OCI-LY7 (cell line): ENCODE measurements at regions not wholly inside any gene's neighbourhood (a gene's known extent, or its start where the extent isn't known, plus 50 kb on each side); places are given as distances from the start of the nearest gene placed in this dataset.

Experiments
- BruUV-seq: library from RNA; stranded (reverse); fragments of 400-500 nt; replicated peaks from 2 replicates; lab custom pipeline; 2021; lab: Mats Ljungman, UMichigan
- CTCF ChIA-PET: fragments of 300-600 bp; sonication (Branson Sonifier 250); formaldehyde crosslinking; loops from one replicate; lab custom pipeline; 2022; ENCODE audit warnings: antibody characterized with exemption; ENCODE audit not compliant: unreplicated experiment; lab: Charles Lee
- POLR2A ChIA-PET: fragments of 300-600 bp; sonication (Branson Sonifier 250); formaldehyde crosslinking; loops from one replicate; lab custom pipeline; 2022; ENCODE audit warnings: antibody characterized with exemption; lab: Charles Lee
- DNase-seq: peaks from one replicate; pipeline ENCODE4 v3.0.0-alpha.2; 2015; ENCODE audit warnings: low spot score
- H2AFZ ChIP-seq: fragments of 200-600 bp; sonication (generic), shearing (Covaris generic); 2 replicates; pipeline ENCODE4 v1.6.1; 2014; ENCODE audit warnings: mild to moderate bottlenecking, antibody characterized with exemption, low read length, moderate library complexity
- H3K27ac ChIP-seq: fragments of 200-600 bp; sonication (generic); 2 replicates; pipeline ENCODE4 v1.5.1; 2014; ENCODE audit warnings: mixed run types, low read depth, mild to moderate bottlenecking, moderate library complexity, low read length, inconsistent platforms; ENCODE audit not compliant: poor library complexity, severe bottlenecking
- H3K36me3 ChIP-seq: fragments of 200-600 bp; sonication (generic); 2 replicates; pipeline ENCODE4 v1.6.1; 2014; ENCODE audit warnings: mild to moderate bottlenecking, antibody characterized with exemption, low read length, moderate library complexity, mixed read lengths; ENCODE audit not compliant: insufficient read depth
- H3K4me1 ChIP-seq: fragments of 200-600 bp; sonication (generic); 2 replicates; pipeline ENCODE4 v1.5.1; 2014; ENCODE audit warnings: mild to moderate bottlenecking, low read length; ENCODE audit not compliant: insufficient read depth, poor library complexity, severe bottlenecking
- H3K4me2 ChIP-seq: fragments of 200-600 bp; sonication (generic); 2 replicates; pipeline ENCODE4 v1.6.1; 2014; ENCODE audit warnings: mild to moderate bottlenecking, low read length
- H3K4me3 ChIP-seq: fragments of 200-600 bp; sonication (generic); 2 replicates; pipeline ENCODE4 v1.5.1; 2014; ENCODE audit warnings: mild to moderate bottlenecking, low read depth, low read length; ENCODE audit not compliant: poor library complexity, severe bottlenecking
- H3K79me2 ChIP-seq: fragments of 200-600 bp; sonication (generic); 2 replicates; pipeline ENCODE4 v1.6.1; 2016; ENCODE audit warnings: low read depth, mild to moderate bottlenecking, low read length, moderate library complexity, mixed read lengths; ENCODE audit not compliant: insufficient read depth
- H3K9me2 ChIP-seq: fragments of 200-600 bp; sonication (generic); 2 replicates; pipeline ENCODE4 v1.6.1; 2016; ENCODE audit warnings: mild to moderate bottlenecking, low read length, mixed read lengths; ENCODE audit not compliant: insufficient read depth
- H3K9me3 ChIP-seq: fragments of 200-600 bp; sonication (generic); 2 replicates; pipeline ENCODE4 v1.6.1; 2014; ENCODE audit warnings: mild to moderate bottlenecking, mixed run types, low read length, mixed read lengths
- H4K20me1 ChIP-seq: fragments of 200-600 bp; sonication (generic); 2 replicates; pipeline ENCODE4 v1.6.1; 2014; ENCODE audit warnings: mild to moderate bottlenecking, antibody characterized with exemption, low read length, moderate library complexity, mixed read lengths; ENCODE audit not compliant: insufficient read depth
- CTCF ChIP-seq: fragments of 200-600 bp; sonication (generic); conservative IDR thresholded peaks from 2 replicates; pipeline ENCODE4 v1.5.1; 2014; ENCODE audit warnings: mild to moderate bottlenecking, antibody characterized with exemption, low read length, moderate library complexity, mixed read lengths
- EZH2phosphoT487 ChIP-seq: fragments of 200-600 bp; sonication (generic); IDR thresholded peaks from 2 replicates; pipeline ENCODE4 v1.6.1; 2018; ENCODE audit warnings: low read depth, borderline replicate concordance, mild to moderate bottlenecking, mixed run types, antibody characterized with exemption, low read length, moderate library complexity, mixed read lengths
- intact Hi-C: fragments of 100-400 bp; cut with micrococcal nuclease; formaldehyde crosslinking; loops from one replicate; pipeline ENCODE4 v1.10.0; 2022; ENCODE audit not compliant: unreplicated experiment

- H3K4me1 ChIP-seq: no peaks in the 10 kb centered on the region
- H2AFZ ChIP-seq: no peak overlapping the region
- no peak for TF ChIP-seq EZH2phosphoT487
- TF ChIP-seq CTCF: no peak
- H3K4me2 ChIP-seq: no peak overlapping the region
- CTCF ChIA-PET: no interaction called here
- POLR2A ChIA-PET: no interaction called here
- no peak for DNase-seq
- H3K9me2 ChIP-seq: no peaks in the 10 kb centered on the region
- no peaks in the 10 kb centered on the region for H3K36me3 ChIP-seq
- H4K20me1 ChIP-seq: no peaks in the 10 kb centered on the region
- no TSS peak for BruUV-seq
- no peaks in the 10 kb centered on the region for H3K79me2 ChIP-seq
- intact Hi-C loops: no loop called here
- H3K27ac ChIP-seq: no peak overlapping the region
- H3K9me3 ChIP-seq: no peaks in the 10 kb centered on the region
- H3K4me3 ChIP-seq: no peak overlapping the region
These were observed 519.3 kb upstream of the MKI67 start for GRCh38 chr10:128645486-128645885.

GRCh38 chr10:128646956-128647355 is 520.7 kb upstream of the MKI67 start:
- no TSS peak for BruUV-seq
- Histone ChIP-seq H3K27ac (no peak overlapping the region), H3K79me2 (no peaks in the 10 kb centered on the region), H3K4me2 (no peak overlapping the region), H3K9me3 (no peaks in the 10 kb centered on the region), H3K9me2 (no peaks in the 10 kb centered on the region), H3K4me3 (no peak overlapping the region), H3K4me1 (no peaks in the 10 kb centered on the region), H4K20me1 (no peaks in the 10 kb centered on the region), H2AFZ (no peak overlapping the region), H3K36me3 (no peaks in the 10 kb centered on the region)
- ChIA-PET CTCF (no interaction called here), POLR2A (no interaction called here)
- no peak for DNase-seq
- TF ChIP-seq EZH2phosphoT487 (no peak), CTCF (no peak)
- intact Hi-C loops: no loop called here

- Histone ChIP-seq H3K4me3 (no peak overlapping the region), H3K36me3 (no peaks in the 10 kb centered on the region), H3K27ac (no peak overlapping the region), H3K4me1 (no peaks in the 10 kb centered on the region), H2AFZ (no peak overlapping the region), H3K4me2 (no peak overlapping the region), H4K20me1 (no peaks in the 10 kb centered on the region), H3K9me3 (no peaks in the 10 kb centered on the region), H3K9me2 (no peaks in the 10 kb centered on the region), H3K79me2 (no peaks in the 10 kb centered on the region)
- BruUV-seq: no TSS peak
- ChIA-PET POLR2A (no interaction called here), CTCF (no interaction called here)
- DNase-seq: no peak
- intact Hi-C loops: no loop called here
- no peak for TF ChIP-seq EZH2phosphoT487
- TF ChIP-seq CTCF: no peak
These were observed 531.3 kb upstream of the MKI67 start for GRCh38 chr10:128657548-128657947.
